Inflammatory macrophage (primary cell): ENCODE measurements at regions not wholly inside any gene's neighbourhood (a gene's known extent, or its start where the extent isn't known, plus 50 kb on each side); places are given as distances from the start of the nearest gene placed in this dataset.

Source experiments
- DNase-seq, 2 donors: peaks; one replicate each; pipeline ENCODE4 v3.0.0-alpha.2; 2020 to 2022

GRCh38 chr12:114784526-114784925 lies 100.6 kb upstream of the TBX3 start:
- DNase-seq = no peak

GRCh38 chr12:114783089-114783618 lies 99.2 kb upstream of the TBX3 start:
- DNase-seq = no peak

- DNase-seq = no peak
Observed at GRCh38 chr12:114780746-114781399, 96.9 kb upstream of the TBX3 start.

- no peak for DNase-seq
Observed at GRCh38 chr12:114779647-114780046, 95.7 kb upstream of the TBX3 start.

GRCh38 chr12:114779186-114779585 lies 95.2 kb upstream of the TBX3 start:
- no peak for DNase-seq

GRCh38 chr12:114776731-114777442 lies 92.9 kb upstream of the TBX3 start:
- no peak for DNase-seq

GRCh38 chr12:114774699-114775098 lies 90.7 kb upstream of the TBX3 start:
- DNase-seq = no peak

GRCh38 chr12:114774197-114774596 lies 90.2 kb upstream of the TBX3 start:
- no peak for DNase-seq

- no peak for DNase-seq
Observed at GRCh38 chr12:114770323-114770722, 86.3 kb upstream of the TBX3 start.

GRCh38 chr12:114769634-114770033 lies 85.7 kb upstream of the TBX3 start:
- DNase-seq = peak; percentile 12 to 27

- peak; percentile 4 to 48 for DNase-seq
Observed at GRCh38 chr12:114767906-114768722, 84.1 kb upstream of the TBX3 start.

GRCh38 chr12:114767084-114767760 lies 83.2 kb upstream of the TBX3 start:
- no peak for DNase-seq

- no peak for DNase-seq
Observed at GRCh38 chr12:114765960-114766691, 82.2 kb upstream of the TBX3 start.

- no peak for DNase-seq
Observed at GRCh38 chr12:114764510-114764909, 80.5 kb upstream of the TBX3 start.

- peak in 1 of 2 donors; percentile 23 for DNase-seq
Observed at GRCh38 chr12:114762490-114763110, 78.6 kb upstream of the TBX3 start.

GRCh38 chr12:114760151-114760877 lies 76.3 kb upstream of the TBX3 start:
- DNase-seq = no peak

- no peak for DNase-seq
Observed at GRCh38 chr12:114759635-114760034, 75.7 kb upstream of the TBX3 start.

- no peak for DNase-seq
Observed at GRCh38 chr12:114757684-114758325, 73.8 kb upstream of the TBX3 start.

- no peak for DNase-seq
Observed at GRCh38 chr12:114752217-114752616, 68.2 kb upstream of the TBX3 start.

- no peak for DNase-seq
Observed at GRCh38 chr12:114751712-114752111, 67.7 kb upstream of the TBX3 start.
